MCF 10A (cell line): ENCODE measurements at regions not wholly inside any gene's neighbourhood (a gene's known extent, or its start where the extent isn't known, plus 50 kb on each side); places are given as distances from the start of the nearest gene placed in this dataset.

Experiments used
- BruUV-seq: library from RNA; stranded (reverse); fragments of 400-500 nt; replicated peaks from 2 replicates; lab custom pipeline; 2021; lab: Mats Ljungman, UMichigan
- CTCF ChIA-PET: fragments of 300-600 bp; sonication (Branson Sonifier 250); formaldehyde crosslinking; extraction: SDS; loops from one replicate; lab custom pipeline; 2021; ENCODE audit warnings: antibody characterized with exemption, inconsistent platforms; lab: Yijun Ruan, JAX
- POLR2A ChIA-PET: fragments of 300-600, 350-650 bp; sonication (Branson Sonifier 250); formaldehyde crosslinking; extraction: SDS; loops from one replicate; lab custom pipeline; 2020; ENCODE audit warnings: antibody characterized with exemption, inconsistent platforms; lab: Yijun Ruan, JAX
- DNase-seq: peaks from one replicate; pipeline ENCODE4 v3.0.0-alpha.2; 2018; ENCODE audit not compliant: unreplicated experiment
- H3K27ac Mint-ChIP-seq: one replicate; pipeline ENCODE4 v1.8.0; 2022; ENCODE audit warnings: mild to moderate bottlenecking, low read depth, mixed read lengths; ENCODE audit not compliant: unreplicated experiment
- H3K27me3 Mint-ChIP-seq: one replicate; pipeline ENCODE4 v1.8.0; 2022; ENCODE audit warnings: mixed read lengths; ENCODE audit not compliant: insufficient read depth, unreplicated experiment
- H3K36me3 Mint-ChIP-seq: one replicate; pipeline ENCODE4 v1.8.0; 2022; ENCODE audit warnings: mild to moderate bottlenecking, moderate library complexity, mixed read lengths; ENCODE audit not compliant: insufficient read depth, unreplicated experiment
- H3K4me1 Mint-ChIP-seq: one replicate; pipeline ENCODE4 v1.8.0; 2022; ENCODE audit warnings: mixed read lengths; ENCODE audit not compliant: insufficient read depth, unreplicated experiment
- H3K4me3 Mint-ChIP-seq: one replicate; pipeline ENCODE4 v1.8.0; 2022; ENCODE audit warnings: mild to moderate bottlenecking, moderate library complexity, mixed read lengths; ENCODE audit not compliant: unreplicated experiment
- H3K9me3 Mint-ChIP-seq: one replicate; pipeline ENCODE4 v1.8.0; 2022; ENCODE audit warnings: mixed read lengths; ENCODE audit not compliant: unreplicated experiment
- CTCF ChIP-seq: fragments of 200-600 bp; IDR thresholded peaks from one replicate; pipeline ENCODE4 v1.8.0; 2022; ENCODE audit warnings: antibody characterized with exemption, mild to moderate bottlenecking; ENCODE audit not compliant: unreplicated experiment
- intact Hi-C: fragments of 100-400 bp; cut with micrococcal nuclease; formaldehyde crosslinking; loops from 2 replicates; pipeline ENCODE4 v1.14.1; 2022

- no peak for DNase-seq
- no peak for TF ChIP-seq CTCF
- ChIA-PET CTCF (interaction anchor here (0.5 kb wide), 1 partner anchor 80 kb away, joined by 3 read pairs; no protein-coding TSS in a partner anchor), POLR2A (interaction anchor here (0.9 kb wide), 1 partner anchor 18 kb away, joined by 5 read pairs; no protein-coding TSS in a partner anchor)
- H3K4me3 Mint-ChIP-seq, result no peak overlapping the region
- intact Hi-C loops, result no loop called here
- peaks cover 58% of the 10 kb centered on the region for H3K27me3 Mint-ChIP-seq
- no peaks in the 10 kb centered on the region for H3K4me1 Mint-ChIP-seq
- H3K9me3 Mint-ChIP-seq, result no peaks in the 10 kb centered on the region
- no peaks in the 10 kb centered on the region for H3K36me3 Mint-ChIP-seq
- BruUV-seq, result no TSS peak
- H3K27ac Mint-ChIP-seq, result no peak overlapping the region
Observed at GRCh38 chr5:133696782-133697507, 84.6 kb upstream of the FSTL4 start.

- Mint-ChIP-seq H3K27ac (no peak overlapping the region), H3K27me3 (peaks cover 67% of the 10 kb centered on the region), H3K36me3 (no peaks in the 10 kb centered on the region), H3K4me1 (no peaks in the 10 kb centered on the region), H3K9me3 (no peaks in the 10 kb centered on the region), H3K4me3 (no peak overlapping the region)
- ChIA-PET POLR2A (no interaction called here), CTCF (interaction anchor here (0.8 kb wide), 1 partner anchor 17 kb away, joined by 3 read pairs; no protein-coding TSS in a partner anchor)
- no peak for DNase-seq
- TF ChIP-seq CTCF, result no peak
- intact Hi-C loops, result no loop called here
- no TSS peak for BruUV-seq
Observed at GRCh38 chr5:133696006-133696584, 83.8 kb upstream of the FSTL4 start.

- H3K27me3 Mint-ChIP-seq, result peaks cover 71% of the 10 kb centered on the region
- CTCF ChIA-PET, result interaction anchor here (0.6 to 0.9 kb wide), 2 partner anchors 14 to 1632 kb away, joined by 3 read pairs; no protein-coding TSS in a partner anchor
Observed at GRCh38 chr5:133694181-133694831, 82.0 kb upstream of the FSTL4 start.

More at GRCh38 chr5:133694181-133694831, 82.0 kb upstream of the FSTL4 start:
- BruUV-seq, result no TSS peak
- POLR2A ChIA-PET, result interaction anchor here (0.7 kb wide), 1 partner anchor 29 kb away, joined by 3 read pairs; no protein-coding TSS in a partner anchor
- no peak for TF ChIP-seq CTCF
- Mint-ChIP-seq H3K4me3 (no peak overlapping the region), H3K9me3 (no peaks in the 10 kb centered on the region), H3K36me3 (no peaks in the 10 kb centered on the region), H3K4me1 (no peaks in the 10 kb centered on the region), H3K27ac (no peak overlapping the region)
- DNase-seq, result no peak
- intact Hi-C loops, result no loop called here
